ENCODE measurements at regions not wholly inside any gene's neighbourhood (a gene's known extent, or its start where the extent isn't known, plus 50 kb on each side); places are given as distances from the start of the nearest gene placed in this dataset.

DNA sequence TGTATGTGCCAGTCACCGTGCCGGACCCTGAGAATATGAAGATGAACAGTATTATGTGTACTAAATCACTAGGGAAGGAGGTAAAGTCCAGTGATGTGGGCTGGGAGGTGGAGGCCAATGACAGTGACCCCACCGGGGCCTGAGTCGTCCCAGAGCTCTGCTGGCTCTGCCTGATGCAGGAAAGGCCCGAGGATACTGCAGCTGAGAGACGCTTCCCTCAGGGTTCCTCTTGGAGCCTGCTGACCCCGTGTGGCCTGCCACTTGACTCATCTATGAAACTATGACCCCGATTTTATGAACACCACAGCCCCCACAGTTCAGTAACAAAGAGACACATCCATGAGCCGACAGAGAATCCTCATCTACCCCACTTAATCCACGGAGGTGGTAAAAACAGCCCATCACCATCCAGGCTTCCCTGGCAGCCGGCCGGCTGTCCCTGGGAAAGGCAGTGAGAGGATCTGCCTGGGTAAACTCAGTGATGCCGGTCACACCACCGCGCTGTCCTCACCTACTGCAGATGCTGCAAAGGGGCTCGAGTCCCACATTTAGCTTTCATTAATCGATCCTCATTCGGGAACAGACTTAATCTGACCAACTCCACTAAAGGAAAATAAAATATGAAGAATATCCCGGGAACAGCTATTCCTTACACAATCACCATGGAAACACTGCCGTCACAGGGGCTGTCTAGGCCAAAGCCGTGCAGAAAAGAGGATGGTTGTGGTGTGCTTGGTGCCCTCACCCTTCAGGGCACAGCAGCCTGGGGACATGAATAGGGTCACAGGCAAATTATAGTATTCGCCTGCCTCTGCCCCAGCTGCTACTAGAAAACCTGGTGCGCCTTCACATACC, 82.9 kb downstream of the ARRDC4 start:
- TF ChIP-seq, protein P1, sequence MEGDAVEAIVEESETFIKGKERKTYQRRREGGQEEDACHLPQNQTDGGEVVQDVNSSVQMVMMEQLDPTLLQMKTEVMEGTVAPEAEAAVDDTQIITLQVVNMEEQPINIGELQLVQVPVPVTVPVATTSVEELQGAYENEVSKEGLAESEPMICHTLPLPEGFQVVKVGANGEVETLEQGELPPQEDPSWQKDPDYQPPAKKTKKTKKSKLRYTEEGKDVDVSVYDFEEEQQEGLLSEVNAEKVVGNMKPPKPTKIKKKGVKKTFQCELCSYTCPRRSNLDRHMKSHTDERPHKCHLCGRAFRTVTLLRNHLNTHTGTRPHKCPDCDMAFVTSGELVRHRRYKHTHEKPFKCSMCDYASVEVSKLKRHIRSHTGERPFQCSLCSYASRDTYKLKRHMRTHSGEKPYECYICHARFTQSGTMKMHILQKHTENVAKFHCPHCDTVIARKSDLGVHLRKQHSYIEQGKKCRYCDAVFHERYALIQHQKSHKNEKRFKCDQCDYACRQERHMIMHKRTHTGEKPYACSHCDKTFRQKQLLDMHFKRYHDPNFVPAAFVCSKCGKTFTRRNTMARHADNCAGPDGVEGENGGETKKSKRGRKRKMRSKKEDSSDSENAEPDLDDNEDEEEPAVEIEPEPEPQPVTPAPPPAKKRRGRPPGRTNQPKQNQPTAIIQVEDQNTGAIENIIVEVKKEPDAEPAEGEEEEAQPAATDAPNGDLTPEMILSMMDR (IDR thresholded peaks at IDR 0.05) = no peak
- intact Hi-C loops (cut with DNase I) = no loop called here
- Histone ChIP-seq H3K27me3 (no peaks in the 10 kb centered on the region), H3K9me3 (no peaks in the 10 kb centered on the region), H3K27ac (no peak overlapping the region), H3K36me3 (no peaks in the 10 kb centered on the region), H3K4me3 (no peak overlapping the region), H3K4me1 (no peaks in the 10 kb centered on the region)
- ATAC-seq (no peak), DNase-seq (no peak)

DNA sequence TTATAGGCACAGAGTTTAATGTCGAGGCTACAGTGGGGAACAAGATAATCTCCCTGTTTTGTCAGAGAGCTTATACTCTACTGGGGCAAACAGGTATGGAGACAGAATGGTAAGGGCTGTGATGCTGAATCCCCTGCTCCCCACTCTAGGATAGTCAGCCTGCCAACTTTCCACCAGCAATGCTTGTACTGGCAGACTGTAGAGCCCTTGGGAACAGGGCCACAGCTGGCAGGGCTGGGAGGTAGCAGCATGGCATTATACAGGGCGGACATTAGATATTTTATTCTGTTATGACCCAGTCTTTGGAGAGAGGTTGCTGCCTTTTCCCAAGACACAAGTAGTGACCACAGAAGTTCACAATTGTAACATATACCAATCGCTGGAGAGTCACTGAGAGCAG, 91.2 kb downstream of the ARRDC4 start:
- DNase-seq (no peak), ATAC-seq (no peak)
- intact Hi-C loops (cut with DNase I) = no loop called here

DNA sequence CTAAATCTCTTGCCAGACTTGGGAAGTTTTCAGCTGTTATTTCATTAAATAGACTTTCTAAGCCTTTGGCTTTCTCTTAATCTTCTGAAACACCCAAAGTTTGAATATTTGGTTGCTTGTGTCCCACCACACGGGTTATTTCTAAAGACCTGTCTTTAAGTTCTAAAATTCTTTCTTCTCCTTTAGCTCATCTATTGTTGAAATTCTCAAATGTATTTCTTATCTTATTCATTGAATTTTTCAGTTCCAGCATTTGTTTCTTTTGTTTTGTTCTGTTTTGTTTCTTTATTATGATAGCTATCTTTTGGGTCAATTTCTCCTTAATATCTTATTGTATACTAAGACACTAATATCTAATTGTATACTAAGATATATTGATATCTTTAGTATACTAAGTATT, 97.0 kb downstream of the ARRDC4 start:
- no peaks in the 10 kb centered on the region for H3K36me3 ChIP-seq
- no peaks in the 10 kb centered on the region for H3K27me3 ChIP-seq
- H3K4me1 ChIP-seq = no peaks in the 10 kb centered on the region
- H3K9me3 ChIP-seq = peaks cover 14% of the 10 kb centered on the region
- ATAC-seq = no peak
- no peak overlapping the region for H3K4me3 ChIP-seq
- no peak overlapping the region for H3K27ac ChIP-seq
- intact Hi-C loops (cut with DNase I) = no loop called here
- no peak for DNase-seq
- TF ChIP-seq, protein P1 (IDR thresholded peaks at IDR 0.05) = no peak

More for the DNA sequence above, 91.2 kb downstream of the ARRDC4 start:
- no peak overlapping the region for H3K27ac ChIP-seq
- no peak overlapping the region for H3K4me3 ChIP-seq
- no peaks in the 10 kb centered on the region for H3K4me1 ChIP-seq
- no peaks in the 10 kb centered on the region for H3K36me3 ChIP-seq
- peaks cover 1% of the 10 kb centered on the region for H3K9me3 ChIP-seq
- H3K27me3 ChIP-seq = no peaks in the 10 kb centered on the region
- TF ChIP-seq, protein P1 (IDR thresholded peaks at IDR 0.05) = no peak

DNA sequence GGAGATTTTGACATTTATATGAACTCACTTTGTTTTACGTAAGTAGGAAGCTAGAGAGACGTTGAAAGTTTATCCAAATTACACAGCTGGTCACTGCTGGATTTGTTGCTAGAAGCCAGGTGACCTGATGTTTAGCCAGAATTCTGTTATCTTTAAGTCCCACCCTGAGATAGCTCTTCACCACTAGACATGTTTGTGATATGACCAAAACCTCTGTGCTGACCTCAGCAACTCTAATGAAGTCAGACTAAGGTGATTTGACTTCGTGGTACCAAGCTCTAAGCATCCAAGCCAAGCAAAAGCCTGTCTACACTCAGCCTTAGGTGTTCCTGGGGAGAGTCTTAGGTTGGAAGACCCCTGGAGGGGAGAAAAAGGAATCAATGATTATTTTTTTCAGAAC, 102.4 kb downstream of the ARRDC4 start:
- DNase-seq (no peak), ATAC-seq (no peak)
- Histone ChIP-seq H3K4me1 (no peaks in the 10 kb centered on the region), H3K4me3 (no peak overlapping the region), H3K36me3 (no peaks in the 10 kb centered on the region), H3K9me3 (peaks cover 7% of the 10 kb centered on the region), H3K27ac (no peak overlapping the region), H3K27me3 (no peaks in the 10 kb centered on the region)
- TF ChIP-seq, protein P1 (IDR thresholded peaks at IDR 0.05) = no peak
- intact Hi-C loops (cut with DNase I) = no loop called here

DNA sequence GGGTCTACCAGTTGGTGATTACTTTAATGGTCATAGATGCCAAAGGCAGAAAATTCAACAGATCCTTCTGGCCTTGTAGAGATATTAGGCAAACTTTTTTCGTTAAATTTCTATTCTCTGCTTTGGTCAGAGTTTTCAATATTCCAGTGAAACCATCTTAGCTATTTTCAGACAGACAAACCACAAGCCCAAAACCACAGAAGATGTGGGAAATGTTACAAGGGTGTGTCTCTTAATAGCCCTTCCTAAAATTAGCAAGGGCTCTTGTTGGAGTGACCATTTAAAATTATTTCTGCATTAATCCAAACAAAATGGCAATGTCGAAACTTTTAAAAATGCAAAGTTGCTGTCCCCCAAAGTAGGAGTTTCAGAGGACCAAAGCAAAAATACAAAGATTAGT, 102.8 kb downstream of the ARRDC4 start:
- H3K4me1 ChIP-seq = no peaks in the 10 kb centered on the region
- intact Hi-C loops (cut with DNase I) = no loop called here
- TF ChIP-seq, protein P1 (IDR thresholded peaks at IDR 0.05) = no peak
- H3K36me3 ChIP-seq = no peaks in the 10 kb centered on the region
- H3K4me3 ChIP-seq = no peak overlapping the region
- DNase-seq (no peak), ATAC-seq (peak; percentile 26)
- H3K27ac ChIP-seq = no peak overlapping the region
- no peaks in the 10 kb centered on the region for H3K27me3 ChIP-seq
- H3K9me3 ChIP-seq = peaks cover 2% of the 10 kb centered on the region
